CD4-positive, alpha-beta T cell treated with Interleukin-6 for 4 hours (primary cell): ENCODE measurements at regions not wholly inside any gene's neighbourhood (a gene's known extent, or its start where the extent isn't known, plus 50 kb on each side); places are given as distances from the start of the nearest gene placed in this dataset.

ENCODE experiments used
- DNase-seq: peaks from one replicate; pipeline ENCODE4 v3.0.0-alpha.2; 2020; ENCODE audit warnings: mixed read lengths

DNA sequence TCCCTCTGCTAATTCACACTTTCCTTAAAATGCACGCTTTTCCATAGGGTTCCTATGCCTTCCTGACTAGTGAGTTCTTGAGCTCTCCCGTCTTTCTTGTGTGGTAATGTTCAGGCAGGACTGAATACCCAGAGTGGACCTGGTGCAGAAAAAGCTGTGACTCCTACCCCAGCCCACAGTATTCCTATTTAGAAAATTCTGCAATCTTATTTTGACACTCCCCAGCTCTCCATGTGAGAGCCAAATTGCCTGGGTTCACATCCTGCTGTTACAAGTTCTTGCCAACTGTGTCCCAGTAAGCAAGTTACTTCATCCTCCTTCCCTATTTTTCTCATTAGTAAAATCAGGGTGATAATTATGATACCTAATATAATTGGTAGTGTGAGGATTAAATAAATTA lies 290.8 kb upstream of the SLCO3A1 start:
- DNase-seq, result no peak

DNA sequence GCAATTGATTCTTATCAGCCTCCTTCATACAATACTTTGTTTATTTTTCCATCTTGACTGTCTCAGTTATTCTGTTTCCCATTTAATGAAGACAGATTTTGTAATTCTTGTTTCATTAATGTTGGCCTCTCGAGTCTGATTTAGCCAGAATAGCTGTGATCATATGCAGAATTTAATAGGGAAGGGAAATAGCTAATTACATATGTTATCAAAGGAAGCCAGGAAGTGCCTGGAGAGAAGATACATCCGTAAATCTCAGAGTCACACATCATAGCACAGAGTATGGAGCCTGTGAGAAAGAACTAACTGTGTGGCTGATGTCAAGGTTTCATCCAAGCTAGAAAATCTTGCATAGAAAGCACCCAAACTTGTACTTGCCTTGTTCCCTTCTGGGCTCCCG lies 288.9 kb upstream of the SLCO3A1 start:
- no peak for DNase-seq

DNA sequence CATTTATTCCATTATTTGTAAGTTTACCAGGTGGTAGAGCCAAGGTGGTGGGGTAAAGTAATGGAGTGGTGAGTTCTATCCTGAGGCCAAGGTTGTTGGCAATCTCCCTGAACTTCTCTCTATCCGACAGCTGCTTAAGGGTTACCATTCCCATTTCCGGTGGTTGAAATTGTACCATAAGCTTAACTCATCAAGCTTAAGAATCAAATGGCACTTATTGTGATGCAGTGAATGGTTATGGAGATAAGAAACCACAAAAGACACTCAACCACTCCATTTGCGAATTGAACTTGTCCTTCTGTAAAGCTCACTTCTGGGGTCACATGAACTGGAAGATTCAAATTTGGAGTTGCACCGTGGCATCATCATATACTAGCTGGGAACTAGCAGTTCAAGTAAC lies 287.4 kb upstream of the SLCO3A1 start:
- DNase-seq, result no peak

DNA sequence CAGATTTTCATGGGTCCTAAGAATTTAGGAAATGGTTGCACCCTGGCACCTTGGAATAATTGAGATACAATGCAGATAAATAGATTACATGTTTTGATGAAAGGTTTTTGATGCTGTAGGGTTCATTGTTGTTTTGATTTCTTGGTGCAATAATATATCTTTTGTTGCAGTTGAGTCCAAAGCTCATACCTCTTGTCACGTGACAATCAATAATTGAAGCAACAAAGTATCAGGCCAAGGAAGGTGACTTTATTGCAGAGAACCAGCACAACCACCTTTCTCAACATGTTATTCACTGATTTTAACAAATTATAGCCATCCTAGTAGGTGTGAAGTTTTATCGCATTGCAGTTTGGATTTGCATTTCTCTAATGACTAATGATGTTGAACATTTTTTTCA lies 285.5 kb upstream of the SLCO3A1 start:
- DNase-seq, result no peak

DNA sequence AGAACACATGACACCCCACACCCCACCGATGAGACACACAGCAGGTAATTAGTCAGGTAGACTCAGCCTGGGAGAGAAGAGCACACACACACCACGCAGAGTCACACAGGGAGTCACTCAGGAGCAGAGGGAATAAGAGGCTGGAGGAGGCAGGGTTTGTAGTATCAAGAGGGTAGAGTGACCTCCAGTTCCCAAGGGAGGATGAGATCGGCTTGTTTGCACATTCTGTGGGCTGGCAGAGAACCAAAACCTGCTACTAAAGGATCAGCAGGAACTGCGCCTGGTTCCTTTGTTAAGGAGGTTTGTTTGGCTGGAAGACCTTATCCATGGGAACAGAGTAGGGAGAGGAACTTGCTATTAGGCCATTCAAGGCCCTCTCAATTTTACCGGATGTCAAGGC lies 281.4 kb upstream of the SLCO3A1 start:
- DNase-seq, result no peak

DNA sequence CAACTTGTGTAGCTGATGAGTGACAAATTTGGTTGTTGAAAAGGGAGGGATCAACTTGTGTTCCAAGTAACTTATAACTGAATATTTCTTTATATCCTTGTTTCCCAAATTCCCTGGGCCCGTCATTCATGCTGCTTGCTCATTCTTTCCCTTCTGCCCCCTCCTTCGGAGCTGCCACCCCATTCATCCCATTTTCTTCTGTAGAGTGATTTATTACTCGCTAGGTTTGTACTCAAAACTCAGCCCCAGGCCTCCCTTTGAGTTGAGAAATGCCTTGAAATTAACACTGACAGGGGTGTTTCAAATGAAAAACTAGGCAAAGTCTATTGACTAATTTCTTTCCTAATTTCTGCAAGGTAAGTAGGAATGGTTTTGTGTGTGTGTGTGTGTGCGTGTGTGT lies 277.4 kb upstream of the SLCO3A1 start:
- no peak for DNase-seq

DNA sequence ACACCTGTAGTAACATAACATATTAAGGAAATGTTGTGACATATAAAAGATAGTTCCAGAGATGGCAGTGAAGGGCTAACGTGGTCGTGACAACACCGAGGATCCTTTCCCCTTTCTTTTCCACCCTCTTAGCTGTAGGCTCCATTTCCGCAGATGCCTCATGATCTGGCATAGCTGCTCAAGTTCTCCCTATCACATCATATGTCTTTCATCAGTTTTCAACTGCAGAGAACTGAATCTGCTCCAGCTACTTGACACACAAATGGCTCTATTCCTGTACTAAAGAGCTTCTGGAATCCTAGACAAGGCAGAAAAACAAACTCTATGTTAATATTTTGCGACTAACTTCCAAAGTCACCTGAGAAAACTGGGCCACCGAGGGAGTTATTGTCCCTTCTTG lies 275.0 kb upstream of the SLCO3A1 start:
- DNase-seq, result no peak

DNA sequence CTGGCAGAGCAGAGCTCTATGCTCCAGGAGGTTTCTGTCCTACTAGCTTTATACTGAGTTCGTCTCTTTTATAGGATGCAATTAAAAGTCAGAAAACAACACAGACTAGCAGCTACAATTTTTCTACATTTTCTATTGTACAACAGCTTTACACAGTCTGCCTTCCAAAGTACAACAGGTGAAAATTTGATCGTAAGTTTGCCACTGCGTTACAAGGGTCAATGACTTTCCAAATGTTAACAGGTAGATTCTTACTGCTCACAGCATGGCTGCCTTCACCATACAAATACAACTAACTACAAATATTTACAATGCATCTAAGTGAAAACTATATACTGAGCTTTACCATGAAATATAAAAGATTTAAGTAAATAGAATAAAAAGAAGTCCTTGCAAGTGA lies 268.6 kb upstream of the SLCO3A1 start:
- no peak for DNase-seq

DNA sequence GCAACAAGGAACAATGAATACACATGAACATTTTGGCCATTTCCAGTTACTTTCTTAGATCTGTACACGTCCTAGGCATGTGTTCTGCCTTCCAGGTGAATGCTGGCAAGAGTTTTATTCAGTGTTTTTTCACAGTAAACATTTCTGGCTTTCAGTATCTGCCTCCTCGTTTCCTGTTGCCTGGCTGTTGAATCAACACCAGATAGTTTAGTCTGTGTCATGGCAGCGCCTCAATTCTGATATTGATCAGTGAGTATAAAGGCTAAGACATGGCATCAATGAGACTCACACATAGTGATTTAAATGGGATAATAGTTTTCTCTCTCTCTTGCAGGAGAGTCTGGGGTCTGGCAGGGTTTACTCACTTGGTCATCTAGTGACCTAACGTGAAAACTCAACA lies 266.9 kb upstream of the SLCO3A1 start:
- DNase-seq, result no peak

DNA sequence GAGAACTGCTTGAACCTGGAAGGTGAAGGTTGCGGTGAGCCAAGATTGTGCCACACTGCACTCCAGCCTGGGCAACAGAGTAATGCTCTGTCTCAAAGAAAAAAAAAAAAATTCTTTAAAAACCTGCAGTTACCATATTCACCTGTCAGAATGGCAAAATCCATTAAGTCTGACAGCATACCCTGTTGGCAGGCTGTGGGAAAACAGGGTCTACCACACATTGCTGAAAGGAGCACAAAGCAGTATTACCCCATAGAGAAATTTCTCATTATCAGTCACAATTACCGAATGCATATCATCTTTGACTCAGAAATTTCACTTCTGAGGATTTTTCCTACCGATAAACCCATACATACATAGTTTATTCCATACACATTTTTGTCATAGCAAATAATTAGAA lies 264.1 kb upstream of the SLCO3A1 start:
- no peak for DNase-seq

DNA sequence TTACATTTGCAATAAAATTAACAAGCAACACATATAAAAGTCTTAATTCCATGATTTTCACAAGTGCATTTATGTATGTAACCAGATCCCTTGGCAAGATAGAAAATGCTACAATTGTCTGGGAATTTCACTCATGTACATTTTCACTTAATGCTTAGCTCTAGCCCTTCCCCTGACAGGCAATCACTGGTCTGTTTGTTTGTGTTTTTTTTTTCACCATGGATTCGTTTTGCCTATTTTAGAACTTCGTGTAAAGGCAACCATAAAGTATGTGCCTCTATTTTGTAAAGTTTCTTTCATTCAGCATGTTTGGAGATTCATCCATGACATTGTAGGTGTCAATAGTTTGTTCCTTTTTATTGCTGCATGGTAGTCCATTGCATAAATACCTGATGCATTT lies 260.9 kb upstream of the SLCO3A1 start:
- DNase-seq, result no peak

DNA sequence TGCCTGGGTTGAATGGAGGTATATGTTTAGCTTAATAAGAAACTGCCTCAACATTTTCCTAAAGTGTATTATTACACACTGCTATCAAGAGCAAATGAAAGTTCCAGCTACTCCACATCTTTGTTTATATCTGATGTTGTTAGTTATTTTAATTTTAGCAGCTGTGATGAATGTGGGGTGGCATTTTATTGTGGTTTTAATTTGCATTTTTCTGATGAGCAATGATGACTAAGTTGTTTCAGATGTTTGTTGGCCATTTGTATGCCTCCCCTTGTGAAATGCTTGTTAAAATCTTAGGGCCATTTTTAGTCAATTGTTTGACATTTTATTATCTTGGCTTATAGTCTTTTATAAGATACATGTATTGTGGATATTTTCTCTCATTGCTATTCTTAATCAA lies 260.4 kb upstream of the SLCO3A1 start:
- no peak for DNase-seq

DNA sequence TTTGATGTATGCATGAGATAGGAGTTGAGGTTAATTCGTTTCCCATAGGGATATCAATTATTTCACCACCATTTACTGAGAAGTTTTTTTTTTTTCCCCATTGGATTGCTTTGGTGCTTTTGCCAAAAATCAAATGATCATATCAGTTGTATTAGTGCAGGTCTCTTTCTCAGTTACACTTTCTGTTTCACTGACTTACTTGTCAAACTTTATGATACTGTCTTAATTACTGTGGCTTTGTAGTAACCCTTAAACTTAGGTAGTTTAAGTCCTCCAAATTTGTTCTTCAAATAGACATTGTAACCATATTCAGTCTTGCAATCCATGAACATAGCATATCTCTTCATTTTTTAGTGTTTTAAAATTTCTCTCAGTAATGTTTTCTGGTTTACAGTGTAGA lies 259.9 kb upstream of the SLCO3A1 start:
- DNase-seq, result no peak

DNA sequence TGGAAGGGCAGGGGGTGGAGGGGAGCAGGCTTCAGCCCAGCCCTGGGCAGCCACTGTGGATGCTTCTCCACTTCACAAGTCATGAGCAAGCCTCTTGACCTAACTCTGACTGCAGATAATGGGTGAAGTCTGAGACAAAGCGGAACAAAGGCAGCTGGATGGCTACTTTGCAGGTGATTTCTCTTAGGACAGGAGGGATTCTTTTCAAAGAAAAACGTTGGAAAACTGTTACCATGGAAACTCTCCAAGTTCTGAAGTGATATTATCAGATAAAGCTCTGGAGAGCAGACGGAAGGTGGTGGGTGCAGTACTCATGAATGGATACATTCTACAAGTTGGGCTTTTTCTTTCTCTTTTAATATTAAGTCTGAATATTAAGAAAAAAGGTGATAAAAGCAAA lies 254.2 kb upstream of the SLCO3A1 start:
- no peak for DNase-seq

DNA sequence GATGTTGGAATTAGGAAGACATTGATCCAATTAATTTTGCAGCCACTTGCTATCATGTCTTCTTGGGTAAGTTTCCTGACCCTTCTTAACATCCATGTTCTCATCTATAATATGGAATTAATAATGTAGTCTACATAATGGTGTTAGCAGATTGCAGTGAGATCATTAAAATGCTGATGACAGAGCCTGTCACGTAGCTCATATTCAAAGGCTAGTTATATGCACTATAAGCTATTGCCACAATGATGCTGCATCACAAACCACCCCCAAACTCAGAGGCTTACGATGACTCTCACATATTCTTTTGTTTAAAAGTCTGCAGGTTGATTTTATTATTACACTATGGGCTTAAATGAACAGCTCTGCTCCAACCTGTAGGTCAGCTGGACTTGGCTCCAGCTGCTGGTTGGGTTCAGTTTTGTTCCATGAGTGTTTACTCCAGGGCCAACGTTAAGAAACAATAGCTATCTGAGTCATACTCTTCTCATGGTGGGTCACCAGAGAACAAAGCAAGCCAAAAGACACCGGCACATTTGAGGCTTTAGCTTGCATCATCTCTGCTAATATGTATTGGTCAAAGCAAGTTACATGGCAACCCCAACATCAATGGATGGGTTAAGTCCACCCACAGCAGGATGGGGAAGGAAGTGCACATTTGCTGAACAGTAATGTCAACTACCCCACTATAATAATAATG lies 250.0 kb upstream of the SLCO3A1 start:
- no peak for DNase-seq

DNA sequence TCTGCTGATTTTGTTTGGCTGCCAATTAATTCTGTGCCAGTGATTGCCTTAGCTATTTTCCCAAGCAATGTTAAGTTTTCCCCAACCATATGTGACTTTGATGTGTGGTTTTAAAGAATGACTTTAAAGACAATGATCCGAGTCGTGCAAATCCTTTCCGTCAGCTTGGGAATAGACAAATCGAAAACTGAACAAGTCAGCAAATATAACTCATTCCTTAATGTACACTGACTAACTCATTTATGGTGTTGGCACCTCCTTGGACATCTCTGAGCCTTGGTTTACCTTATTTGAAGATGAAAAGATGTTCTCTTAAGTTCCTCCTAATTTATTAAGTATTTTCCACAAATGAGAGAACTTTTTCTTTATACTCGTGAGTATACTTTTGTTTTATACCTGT lies 249.4 kb upstream of the SLCO3A1 start:
- DNase-seq, result no peak

DNA sequence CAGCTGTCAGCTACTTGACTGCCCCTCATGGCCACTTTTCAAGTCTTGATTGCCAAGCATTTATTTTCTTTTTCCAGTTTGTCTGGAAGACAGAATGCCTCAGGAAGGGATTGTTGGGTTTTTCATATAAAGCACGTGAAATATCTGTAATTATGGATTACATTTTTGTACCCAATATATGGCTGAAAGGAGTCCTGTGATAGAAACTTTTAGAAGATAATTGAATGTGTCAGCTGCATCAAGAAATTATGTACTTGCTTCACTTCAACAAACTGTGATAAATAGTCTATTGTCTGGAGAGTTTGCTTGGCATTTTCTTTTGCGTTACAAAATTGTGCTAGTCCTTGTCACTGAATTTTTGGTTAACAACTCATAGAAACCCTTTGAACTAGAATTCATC lies 247.9 kb upstream of the SLCO3A1 start:
- no peak for DNase-seq

DNA sequence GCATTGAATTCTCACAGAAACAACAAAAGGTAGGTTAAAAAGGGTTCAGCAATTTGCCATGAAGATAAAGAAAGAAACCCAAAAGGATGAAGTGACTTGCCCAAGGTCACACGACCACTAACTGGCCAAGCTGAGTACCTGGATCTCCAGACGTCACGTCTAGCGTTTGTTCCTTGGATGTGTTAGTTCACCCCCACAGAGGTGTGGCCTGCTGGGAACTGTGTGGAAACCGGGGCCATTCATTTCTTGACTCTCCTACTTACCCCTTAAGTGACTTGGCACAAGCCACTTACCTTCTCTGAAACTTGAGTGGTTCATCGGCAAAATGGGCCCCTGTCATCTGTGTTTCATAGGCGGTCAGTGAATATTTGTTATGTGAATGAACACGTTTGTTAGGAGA lies 244.3 kb upstream of the SLCO3A1 start:
- DNase-seq, result no peak

DNA sequence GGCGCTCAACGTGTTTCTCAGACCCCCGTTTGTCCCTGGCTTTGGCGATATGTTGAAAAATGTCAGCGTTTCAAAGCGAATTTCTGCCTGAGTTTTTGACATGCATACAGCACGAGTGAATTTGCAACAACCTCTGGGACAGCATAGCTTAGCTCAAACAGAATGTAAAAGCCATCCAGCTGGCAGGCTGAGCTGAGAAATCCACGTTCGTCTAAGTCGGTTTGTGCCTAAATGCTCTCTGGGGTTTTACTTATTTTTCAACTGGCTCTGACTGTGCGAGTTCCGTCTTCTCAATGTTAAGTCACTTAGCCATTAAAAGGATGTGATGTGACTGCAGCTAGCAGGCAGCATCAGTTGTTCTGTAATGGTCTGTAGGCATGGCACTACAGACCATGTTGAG lies 243.5 kb upstream of the SLCO3A1 start:
- DNase-seq, result no peak

DNA sequence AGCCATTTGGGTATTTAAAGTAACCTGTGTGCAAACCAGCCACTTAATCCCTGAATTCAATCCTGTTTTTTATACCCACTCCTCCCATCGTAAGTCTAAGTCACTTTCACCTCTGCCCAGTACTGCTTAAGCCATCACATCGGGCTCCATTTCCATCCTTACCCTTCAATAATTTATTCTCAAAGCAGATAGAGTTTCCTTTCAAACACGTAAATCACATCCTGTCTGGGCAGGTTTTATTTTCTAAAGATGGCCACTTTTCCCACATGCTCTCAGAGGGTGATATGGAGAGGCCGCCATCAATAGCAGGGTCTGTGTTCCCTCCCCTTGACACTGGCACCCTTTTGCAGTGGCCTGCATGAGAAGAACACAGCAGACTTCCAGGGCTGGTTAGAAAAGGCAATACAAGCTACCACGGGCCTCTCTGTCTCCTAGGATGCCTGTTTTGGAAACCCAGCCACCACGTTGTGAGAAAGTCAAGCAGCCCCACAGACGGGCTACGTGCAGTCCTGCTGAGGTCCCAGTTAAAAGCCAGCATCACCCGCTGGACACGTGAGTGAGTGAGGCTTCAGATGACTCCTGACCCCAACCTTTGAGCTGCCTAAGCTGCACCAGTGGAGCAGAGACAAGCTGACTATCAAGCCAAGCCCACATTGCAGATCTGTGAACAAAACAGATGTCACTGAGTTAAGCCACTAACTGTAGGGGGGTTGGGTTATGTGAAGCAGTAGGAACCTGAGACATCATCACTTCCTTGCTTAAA lies 241.8 kb upstream of the SLCO3A1 start:
- no peak for DNase-seq

DNA sequence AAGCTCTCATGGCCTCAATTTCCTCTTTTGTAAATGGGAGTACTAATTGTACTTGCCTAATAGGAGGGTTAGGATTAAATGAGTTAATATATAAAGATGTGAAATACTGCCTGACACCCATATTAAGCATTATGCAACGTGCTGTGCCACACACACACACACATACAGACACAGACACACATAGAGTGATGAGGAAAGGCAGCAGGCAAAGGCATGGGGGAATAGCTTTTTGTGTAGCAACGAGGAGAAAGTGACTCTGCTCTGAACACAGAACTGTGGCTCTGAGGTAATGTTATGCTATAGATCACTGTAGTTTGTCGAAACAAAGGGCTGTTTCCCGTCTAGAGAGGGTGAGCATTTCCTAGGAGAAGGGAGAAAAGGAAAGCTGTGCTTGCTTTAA lies 233.3 kb upstream of the SLCO3A1 start:
- DNase-seq, result no peak

DNA sequence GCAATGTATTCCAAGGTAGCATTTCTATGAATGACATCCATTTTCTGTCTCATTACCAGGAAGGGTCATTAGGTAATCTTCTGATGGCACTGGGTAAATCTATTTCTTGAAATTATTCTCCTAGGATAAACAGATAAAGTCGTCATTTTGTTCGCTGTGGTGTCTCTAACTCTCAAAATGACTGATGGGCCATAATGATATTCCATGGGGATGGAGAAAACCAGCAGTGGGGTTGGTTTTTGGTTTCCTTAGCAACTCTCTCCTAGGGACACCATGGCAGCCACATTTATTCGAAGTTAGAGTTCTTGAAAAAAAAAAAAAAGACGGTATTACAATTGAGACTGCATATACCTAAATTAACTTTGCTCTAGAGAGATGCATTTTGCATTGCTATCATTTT lies 231.3 kb upstream of the SLCO3A1 start:
- no peak for DNase-seq

DNA sequence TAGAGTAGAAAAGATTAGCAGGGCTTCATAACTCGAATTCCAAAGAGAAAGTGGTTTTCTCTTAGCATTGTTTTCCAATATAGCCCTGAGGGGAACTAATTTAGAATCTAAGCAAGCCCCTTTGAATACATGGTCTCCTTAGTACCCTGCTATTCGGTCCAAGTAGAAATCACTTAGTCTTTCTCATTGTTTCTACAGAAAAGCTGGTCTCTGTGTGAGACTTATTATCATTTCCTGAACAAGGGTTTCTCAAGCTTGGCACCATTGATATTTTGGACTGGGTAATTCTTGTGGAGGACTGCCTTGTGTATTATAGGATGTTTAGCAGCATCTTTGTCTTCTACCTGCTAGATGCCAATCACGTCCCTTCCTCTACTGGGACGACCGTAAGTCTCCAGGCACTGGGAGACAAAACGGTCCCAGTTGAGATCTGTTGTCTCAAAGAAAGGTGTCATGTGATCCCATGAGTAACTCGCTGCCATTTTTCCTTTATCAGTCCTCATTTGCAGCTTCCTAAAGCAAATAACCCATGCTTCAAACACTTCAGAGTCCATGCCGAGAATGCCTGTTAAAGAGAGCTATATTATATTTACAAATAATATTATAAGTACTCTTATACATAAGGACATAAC lies 230.7 kb upstream of the SLCO3A1 start:
- DNase-seq, result no peak

DNA sequence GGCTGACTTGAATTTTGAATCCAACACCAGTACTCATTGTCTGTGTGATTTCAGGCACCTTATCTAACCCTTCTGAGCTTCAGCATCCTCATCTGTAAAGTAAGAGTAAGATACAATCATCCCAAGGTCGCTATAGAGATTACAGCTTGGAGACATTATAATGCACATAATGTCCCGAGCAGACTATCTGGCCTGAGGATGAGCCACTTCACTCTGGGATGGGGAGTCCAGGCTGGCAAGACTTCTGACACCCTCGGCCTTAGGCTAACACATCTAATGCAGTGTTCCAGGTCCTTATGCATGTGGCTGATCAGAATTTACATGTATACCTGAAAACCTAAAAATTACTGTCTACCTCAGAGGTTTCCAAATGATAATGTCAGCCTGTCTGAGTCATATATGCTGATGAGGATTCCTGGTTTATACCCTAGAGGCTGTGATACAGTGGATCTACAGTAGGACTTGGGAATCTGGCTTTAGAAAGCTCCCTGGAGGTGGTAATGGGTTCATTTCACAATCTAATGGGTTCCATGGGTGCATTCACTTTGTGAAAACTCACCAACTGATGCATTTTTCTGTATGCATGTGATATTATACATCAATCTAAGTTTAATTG lies 229.0 kb upstream of the SLCO3A1 start:
- no peak for DNase-seq
